ENCODE measurements at regions not wholly inside any gene's neighbourhood (a gene's known extent, or its start where the extent isn't known, plus 50 kb on each side); places are given as distances from the start of the nearest gene placed in this dataset.

GRCh38 chr4:188697243-188697642 is 558.0 kb downstream of the TRIML1 start:
- WGBS, 2 donors, result 64 to 81% methylated on average over 1 of the region's 1 CpG
- H3K9me3 ChIP-seq (ENCODE audit: control insufficient read depth in 2 of 2, insufficient read depth in 1 of 2, low read depth in 1 of 2, low read length in 1 of 2), result no peaks in the 10 kb centered on the region

DNA sequence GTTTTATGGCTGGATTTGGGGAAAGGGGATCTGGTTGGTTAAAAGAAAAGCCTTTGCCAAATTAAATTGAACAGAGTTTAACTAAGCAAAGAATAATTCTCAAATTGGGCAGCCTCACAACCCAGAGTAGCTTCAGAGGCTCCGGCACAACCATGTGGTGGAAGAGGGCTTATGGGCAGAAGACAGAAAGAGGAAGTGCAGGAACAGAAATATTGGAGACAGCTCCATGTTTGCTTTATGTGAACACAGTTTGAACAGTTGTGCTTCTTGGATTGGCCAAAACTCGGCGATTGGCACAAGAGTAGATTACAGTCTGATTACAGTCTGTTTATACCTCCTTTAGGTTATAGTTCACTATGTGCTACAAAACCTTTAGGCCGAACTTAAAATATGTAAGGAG is 562.7 kb downstream of the TRIML1 start:
- H3K4me1 ChIP-seq (ENCODE audit: control insufficient read depth in 2 of 2, insufficient read depth in 2 of 2, low read length in 1 of 2), result no peaks in the 10 kb centered on the region
- 91 to 94% methylated on average over 4 of the region's 4 CpGs for WGBS, 2 donors
- no peaks in the 10 kb centered on the region for H3K9me3 ChIP-seq (ENCODE audit: control insufficient read depth in 2 of 2, insufficient read depth in 1 of 2, low read depth in 1 of 2, low read length in 1 of 2)
- H3K4me3 ChIP-seq (ENCODE audit: low read depth in 1 of 2, low read length in 2 of 2), result no peak overlapping the region
- no peaks in the 10 kb centered on the region for H3K36me3 ChIP-seq (ENCODE audit: control insufficient read depth in 2 of 2, insufficient read depth in 2 of 2, low read length in 1 of 2)
- H3K27me3 ChIP-seq (ENCODE audit: control insufficient read depth in 1 of 2, insufficient read depth in 2 of 2, low read length in 2 of 2), result no peaks in the 10 kb centered on the region
- no peak overlapping the region for H3K27ac ChIP-seq (ENCODE audit: low read depth in 2 of 2, low read length in 1 of 2)

More at GRCh38 chr4:188697243-188697642, 558.0 kb downstream of the TRIML1 start:
- Histone ChIP-seq H3K27me3 (ENCODE audit: control insufficient read depth in 1 of 2, insufficient read depth in 2 of 2, low read length in 2 of 2) (no peaks in the 10 kb centered on the region), H3K4me3 (ENCODE audit: low read depth in 1 of 2, low read length in 2 of 2) (no peak overlapping the region), H3K27ac (ENCODE audit: low read depth in 2 of 2, low read length in 1 of 2) (no peak overlapping the region), H3K4me1 (ENCODE audit: control insufficient read depth in 2 of 2, insufficient read depth in 2 of 2, low read length in 1 of 2) (no peaks in the 10 kb centered on the region), H3K36me3 (ENCODE audit: control insufficient read depth in 2 of 2, insufficient read depth in 2 of 2, low read length in 1 of 2) (no peaks in the 10 kb centered on the region)

DNA sequence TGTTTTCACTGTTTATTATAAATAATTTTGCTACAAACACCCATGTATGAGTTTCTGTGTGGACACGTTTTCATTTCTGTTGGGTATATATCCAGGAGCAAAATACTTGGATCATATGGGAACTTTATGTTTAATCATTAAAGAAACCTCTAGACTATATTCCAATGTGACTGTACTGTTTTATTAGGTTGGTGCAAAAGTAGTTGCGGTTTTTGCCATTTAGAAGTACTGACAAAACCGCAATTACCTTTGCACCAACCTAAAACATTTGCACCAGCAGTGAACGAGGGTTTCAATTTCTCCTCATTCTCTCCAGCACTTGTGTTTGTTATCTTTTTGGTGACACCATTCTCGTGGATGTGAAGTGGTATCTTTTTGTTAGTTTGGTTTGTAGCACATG is 565.0 kb downstream of the TRIML1 start:
- no peaks in the 10 kb centered on the region for H3K27me3 ChIP-seq (ENCODE audit: control insufficient read depth in 1 of 2, insufficient read depth in 2 of 2, low read length in 2 of 2)
- H3K4me3 ChIP-seq (ENCODE audit: low read depth in 1 of 2, low read length in 2 of 2), result no peak overlapping the region
- no peak overlapping the region for H3K27ac ChIP-seq (ENCODE audit: low read depth in 2 of 2, low read length in 1 of 2)
- no peaks in the 10 kb centered on the region for H3K36me3 ChIP-seq (ENCODE audit: control insufficient read depth in 2 of 2, insufficient read depth in 2 of 2, low read length in 1 of 2)
- 73 to 81% methylated on average over 5 of the region's 5 CpGs for WGBS, 2 donors
- no peaks in the 10 kb centered on the region for H3K4me1 ChIP-seq (ENCODE audit: control insufficient read depth in 2 of 2, insufficient read depth in 2 of 2, low read length in 1 of 2)
- no peaks in the 10 kb centered on the region for H3K9me3 ChIP-seq (ENCODE audit: control insufficient read depth in 2 of 2, insufficient read depth in 1 of 2, low read depth in 1 of 2, low read length in 1 of 2)

GRCh38 chr4:188707036-188707435 is 567.8 kb downstream of the TRIML1 start:
- Histone ChIP-seq H3K9me3 (ENCODE audit: control insufficient read depth in 2 of 2, insufficient read depth in 1 of 2, low read depth in 1 of 2, low read length in 1 of 2) (no peaks in the 10 kb centered on the region), H3K4me1 (ENCODE audit: control insufficient read depth in 2 of 2, insufficient read depth in 2 of 2, low read length in 1 of 2) (no peaks in the 10 kb centered on the region), H3K4me3 (ENCODE audit: low read depth in 1 of 2, low read length in 2 of 2) (no peak overlapping the region), H3K27ac (ENCODE audit: low read depth in 2 of 2, low read length in 1 of 2) (no peak overlapping the region), H3K36me3 (ENCODE audit: control insufficient read depth in 2 of 2, insufficient read depth in 2 of 2, low read length in 1 of 2) (no peaks in the 10 kb centered on the region), H3K27me3 (ENCODE audit: control insufficient read depth in 1 of 2, insufficient read depth in 2 of 2, low read length in 2 of 2) (no peaks in the 10 kb centered on the region)
- WGBS, 2 donors, result 71 to 75% methylated on average over 4 of the region's 4 CpGs

- 50 to 53% methylated on average over 2 of the region's 2 CpGs for WGBS, 2 donors
- Histone ChIP-seq H3K27me3 (ENCODE audit: control insufficient read depth in 1 of 2, insufficient read depth in 2 of 2, low read length in 2 of 2) (no peaks in the 10 kb centered on the region), H3K36me3 (ENCODE audit: control insufficient read depth in 2 of 2, insufficient read depth in 2 of 2, low read length in 1 of 2) (no peaks in the 10 kb centered on the region), H3K4me1 (ENCODE audit: control insufficient read depth in 2 of 2, insufficient read depth in 2 of 2, low read length in 1 of 2) (no peaks in the 10 kb centered on the region), H3K9me3 (ENCODE audit: control insufficient read depth in 2 of 2, insufficient read depth in 1 of 2, low read depth in 1 of 2, low read length in 1 of 2) (no peaks in the 10 kb centered on the region), H3K27ac (ENCODE audit: low read depth in 2 of 2, low read length in 1 of 2) (no peak overlapping the region), H3K4me3 (ENCODE audit: low read depth in 1 of 2, low read length in 2 of 2) (no peak overlapping the region)
These were observed 575.3 kb downstream of the TRIML1 start for GRCh38 chr4:188714501-188714900.

- Histone ChIP-seq H3K27ac (ENCODE audit: low read depth in 2 of 2, low read length in 1 of 2) (no peak overlapping the region), H3K4me1 (ENCODE audit: control insufficient read depth in 2 of 2, insufficient read depth in 2 of 2, low read length in 1 of 2) (no peaks in the 10 kb centered on the region), H3K36me3 (ENCODE audit: control insufficient read depth in 2 of 2, insufficient read depth in 2 of 2, low read length in 1 of 2) (no peaks in the 10 kb centered on the region), H3K4me3 (ENCODE audit: low read depth in 1 of 2, low read length in 2 of 2) (no peak overlapping the region), H3K27me3 (ENCODE audit: control insufficient read depth in 1 of 2, insufficient read depth in 2 of 2, low read length in 2 of 2) (no peaks in the 10 kb centered on the region), H3K9me3 (ENCODE audit: control insufficient read depth in 2 of 2, insufficient read depth in 1 of 2, low read depth in 1 of 2, low read length in 1 of 2) (no peaks in the 10 kb centered on the region)
- 84 to 89% methylated on average over 3 of the region's 3 CpGs for WGBS, 2 donors
These were observed 575.7 kb downstream of the TRIML1 start for GRCh38 chr4:188714907-188715306.

DNA sequence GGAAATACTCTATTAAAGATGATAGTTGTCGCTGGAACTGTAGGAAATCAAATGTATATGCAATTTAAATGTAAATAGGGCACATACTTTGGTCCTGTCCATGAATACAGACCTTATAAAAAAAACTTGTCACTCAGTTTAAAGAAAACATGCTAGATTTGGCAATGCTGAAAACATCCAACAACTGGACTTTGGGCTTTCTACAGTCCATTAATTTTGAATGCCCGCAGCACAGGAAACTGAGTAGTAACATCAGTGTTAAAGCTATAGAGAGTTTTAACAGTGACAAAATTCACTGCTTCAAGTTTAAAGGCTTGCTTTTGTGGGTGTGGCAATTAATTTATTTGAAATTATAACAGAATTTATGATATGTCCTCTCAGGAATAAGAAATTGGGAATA is 578.4 kb downstream of the TRIML1 start:
- Histone ChIP-seq H3K27me3 (ENCODE audit: control insufficient read depth in 1 of 2, insufficient read depth in 2 of 2, low read length in 2 of 2) (no peaks in the 10 kb centered on the region), H3K4me3 (ENCODE audit: low read depth in 1 of 2, low read length in 2 of 2) (no peak overlapping the region), H3K36me3 (ENCODE audit: control insufficient read depth in 2 of 2, insufficient read depth in 2 of 2, low read length in 1 of 2) (no peaks in the 10 kb centered on the region), H3K4me1 (ENCODE audit: control insufficient read depth in 2 of 2, insufficient read depth in 2 of 2, low read length in 1 of 2) (no peaks in the 10 kb centered on the region), H3K27ac (ENCODE audit: low read depth in 2 of 2, low read length in 1 of 2) (no peak overlapping the region), H3K9me3 (ENCODE audit: control insufficient read depth in 2 of 2, insufficient read depth in 1 of 2, low read depth in 1 of 2, low read length in 1 of 2) (no peaks in the 10 kb centered on the region)
- 84 to 91% methylated on average over 2 of the region's 2 CpGs for WGBS, 2 donors

DNA sequence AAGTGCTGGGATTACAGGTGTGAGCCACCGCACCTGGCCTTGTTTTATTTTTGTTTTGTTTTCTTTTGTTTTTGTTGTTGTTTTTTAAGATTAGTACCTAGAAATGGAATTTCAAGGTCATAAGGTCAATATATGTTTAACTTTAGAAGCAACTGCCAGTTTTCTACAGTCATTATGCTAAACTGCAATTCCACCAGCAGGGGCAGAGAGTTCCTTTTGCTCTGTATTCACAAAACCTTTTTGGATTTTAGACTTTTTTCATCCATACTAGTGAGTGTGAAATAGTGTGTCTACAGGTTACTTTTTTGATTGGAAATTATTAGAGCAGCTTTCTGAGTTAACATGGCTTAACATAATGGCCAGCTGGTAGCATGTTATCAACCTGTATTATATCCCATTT is 580.6 kb downstream of the TRIML1 start:
- WGBS, 2 donors, result 93 to 95% methylated on average over 1 of the region's 1 CpG
- Histone ChIP-seq H3K4me3 (ENCODE audit: low read depth in 1 of 2, low read length in 2 of 2) (no peak overlapping the region), H3K4me1 (ENCODE audit: control insufficient read depth in 2 of 2, insufficient read depth in 2 of 2, low read length in 1 of 2) (no peaks in the 10 kb centered on the region), H3K9me3 (ENCODE audit: control insufficient read depth in 2 of 2, insufficient read depth in 1 of 2, low read depth in 1 of 2, low read length in 1 of 2) (no peaks in the 10 kb centered on the region), H3K36me3 (ENCODE audit: control insufficient read depth in 2 of 2, insufficient read depth in 2 of 2, low read length in 1 of 2) (no peaks in the 10 kb centered on the region), H3K27ac (ENCODE audit: low read depth in 2 of 2, low read length in 1 of 2) (no peak overlapping the region), H3K27me3 (ENCODE audit: control insufficient read depth in 1 of 2, insufficient read depth in 2 of 2, low read length in 2 of 2) (no peaks in the 10 kb centered on the region)

DNA sequence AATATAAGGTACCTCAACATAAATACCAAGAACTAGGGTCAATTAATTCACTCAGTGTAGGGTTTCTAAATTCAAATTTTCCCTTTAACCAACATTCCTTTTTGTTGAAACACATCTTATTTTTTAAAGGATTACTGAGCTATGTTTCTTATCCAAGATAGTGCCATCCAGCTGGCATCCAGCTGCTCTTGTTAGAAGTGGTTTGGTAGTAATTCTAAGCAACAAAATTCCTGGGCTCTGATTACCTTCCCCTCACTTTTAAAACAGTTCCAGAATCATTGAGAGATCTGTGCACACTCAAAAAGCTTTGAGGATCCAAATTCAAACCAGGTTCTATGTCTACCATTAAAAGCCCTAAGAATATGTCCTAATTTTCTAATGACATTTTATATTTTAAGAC is 583.7 kb downstream of the TRIML1 start:
- Histone ChIP-seq H3K9me3 (ENCODE audit: control insufficient read depth in 2 of 2, insufficient read depth in 1 of 2, low read depth in 1 of 2, low read length in 1 of 2) (no peaks in the 10 kb centered on the region), H3K4me1 (ENCODE audit: control insufficient read depth in 2 of 2, insufficient read depth in 2 of 2, low read length in 1 of 2) (no peaks in the 10 kb centered on the region), H3K4me3 (ENCODE audit: low read depth in 1 of 2, low read length in 2 of 2) (no peak overlapping the region), H3K27ac (ENCODE audit: low read depth in 2 of 2, low read length in 1 of 2) (no peak overlapping the region), H3K27me3 (ENCODE audit: control insufficient read depth in 1 of 2, insufficient read depth in 2 of 2, low read length in 2 of 2) (no peaks in the 10 kb centered on the region), H3K36me3 (ENCODE audit: control insufficient read depth in 2 of 2, insufficient read depth in 2 of 2, low read length in 1 of 2) (no peaks in the 10 kb centered on the region)

DNA sequence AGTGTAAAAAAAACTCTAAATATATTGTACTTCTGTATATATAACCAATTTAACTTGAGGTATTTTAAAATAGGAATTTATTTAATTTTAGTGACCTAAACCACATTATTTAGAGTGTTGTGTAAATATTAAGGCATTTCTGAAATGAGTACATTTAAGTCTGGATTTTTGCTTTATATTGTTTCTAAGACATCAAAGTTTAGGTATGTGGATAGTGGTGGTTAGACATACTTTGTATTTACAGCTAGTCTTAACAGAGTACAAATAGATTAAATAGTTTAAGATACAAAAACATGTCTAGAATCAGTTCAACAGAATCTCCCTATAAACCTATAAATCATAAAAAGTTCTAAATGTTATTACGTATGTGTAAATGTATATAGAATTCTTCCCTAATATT is 588.5 kb downstream of the TRIML1 start:
- no peak overlapping the region for H3K27ac ChIP-seq (ENCODE audit: low read depth in 2 of 2, low read length in 1 of 2)
- no peaks in the 10 kb centered on the region for H3K4me1 ChIP-seq (ENCODE audit: control insufficient read depth in 2 of 2, insufficient read depth in 2 of 2, low read length in 1 of 2)
- no peak overlapping the region for H3K4me3 ChIP-seq (ENCODE audit: low read depth in 1 of 2, low read length in 2 of 2)
- H3K27me3 ChIP-seq (ENCODE audit: control insufficient read depth in 1 of 2, insufficient read depth in 2 of 2, low read length in 2 of 2), result no peaks in the 10 kb centered on the region
- H3K9me3 ChIP-seq (ENCODE audit: control insufficient read depth in 2 of 2, insufficient read depth in 1 of 2, low read depth in 1 of 2, low read length in 1 of 2), result no peaks in the 10 kb centered on the region
- H3K36me3 ChIP-seq (ENCODE audit: control insufficient read depth in 2 of 2, insufficient read depth in 2 of 2, low read length in 1 of 2), result no peaks in the 10 kb centered on the region
- WGBS, 2 donors, result 78 to 84% methylated on average over 1 of the region's 1 CpG

All from esophagus (tissue), 2 donors.